ENCODE measurements at regions not wholly inside any gene's neighbourhood (a gene's known extent, or its start where the extent isn't known, plus 50 kb on each side); places are given as distances from the start of the nearest gene placed in this dataset.
"Not testable (repeated sequence)": the region's sequence is repeated elsewhere in the genome, so short reads cannot be mapped to it uniquely, and the experiment has no call there.

GRCh38 chr7:90033850-90034249, 120.4 kb upstream of the STEAP1 start:
- no peak overlapping the region for H3K27ac ChIP-seq (replicated peaks in 1 of 4)
- TF ChIP-seq CTCF (IDR thresholded peaks at IDR 0.05) (no peak), POLR2A (IDR thresholded peaks at IDR 0.05; ENCODE audit: low read depth) (no peak), EP300 (IDR thresholded peaks at IDR 0.05) (no peak), POLR2AphosphoS5 (IDR thresholded peaks at IDR 0.05) (no peak)
- no peaks in the 10 kb centered on the region for H3K27me3 ChIP-seq
- H3K4me3 ChIP-seq = no peak overlapping the region
- H3K9me3 ChIP-seq = no peaks in the 10 kb centered on the region
- H3K4me1 ChIP-seq = no peaks in the 10 kb centered on the region
- DNase-seq (ENCODE audit: extremely low spot score) = no peak
- intact Hi-C loops (cut with DNase I) = no loop called here
- no peaks in the 10 kb centered on the region for H3K36me3 ChIP-seq
- WGBS = 67% methylated on average over 4 of the region's 4 CpGs

- DNase-seq (ENCODE audit: extremely low spot score) = no peak
- no peaks in the 10 kb centered on the region for H3K36me3 ChIP-seq
- H3K27me3 ChIP-seq = no peaks in the 10 kb centered on the region
- H3K4me1 ChIP-seq = no peaks in the 10 kb centered on the region
- intact Hi-C loops (cut with DNase I) = no loop called here
- peaks cover 0 to 5% (median 0%) of the 10 kb centered on the region in 4 donors for H3K9me3 ChIP-seq
- H3K4me3 ChIP-seq = no peak overlapping the region
- H3K27ac ChIP-seq (replicated peaks in 1 of 4) = no peak overlapping the region
- TF ChIP-seq POLR2A (IDR thresholded peaks at IDR 0.05; ENCODE audit: low read depth) (no peak), CTCF (IDR thresholded peaks at IDR 0.05) (no peak), EP300 (IDR thresholded peaks at IDR 0.05) (no peak), POLR2AphosphoS5 (IDR thresholded peaks at IDR 0.05) (no peak)
- WGBS = 54% methylated on average over 3 of the region's 3 CpGs
Observed at GRCh38 chr7:90053094-90053493, 101.2 kb upstream of the STEAP1 start.

- intact Hi-C loops (cut with DNase I) = no loop called here
- Histone ChIP-seq H3K27me3 (no peaks in the 10 kb centered on the region), H3K4me3 (no peak overlapping the region), H3K36me3 (no peaks in the 10 kb centered on the region), H3K4me1 (no peaks in the 10 kb centered on the region), H3K27ac (replicated peaks in 1 of 4) (no peak overlapping the region), H3K9me3 (no peaks in the 10 kb centered on the region)
- WGBS = 56% methylated on average over 2 of the region's 2 CpGs
- no peak for DNase-seq (ENCODE audit: extremely low spot score)
- TF ChIP-seq POLR2AphosphoS5 (IDR thresholded peaks at IDR 0.05) = no peak
- no peak for TF ChIP-seq EP300 (IDR thresholded peaks at IDR 0.05)
- no peak for TF ChIP-seq POLR2A (IDR thresholded peaks at IDR 0.05; ENCODE audit: low read depth)
- TF ChIP-seq CTCF (IDR thresholded peaks at IDR 0.05) = no peak
Observed at GRCh38 chr7:90061077-90061476, 93.2 kb upstream of the STEAP1 start.

- no peak overlapping the region for H3K27ac ChIP-seq (replicated peaks in 1 of 4)
- WGBS = 69% methylated on average over 2 of the region's 2 CpGs
- no peaks in the 10 kb centered on the region for H3K4me1 ChIP-seq
- no peak for DNase-seq (ENCODE audit: extremely low spot score)
- intact Hi-C loops (cut with DNase I) = no loop called here
- no peak overlapping the region for H3K4me3 ChIP-seq
- TF ChIP-seq EP300 (IDR thresholded peaks at IDR 0.05) (no peak), CTCF (IDR thresholded peaks at IDR 0.05) (no peak), POLR2AphosphoS5 (IDR thresholded peaks at IDR 0.05) (no peak), POLR2A (IDR thresholded peaks at IDR 0.05; ENCODE audit: low read depth) (no peak)
- H3K27me3 ChIP-seq = peaks cover 0 to 3% (median 0%) of the 10 kb centered on the region in 4 donors
- no peaks in the 10 kb centered on the region for H3K9me3 ChIP-seq
- H3K36me3 ChIP-seq = no peaks in the 10 kb centered on the region
Observed at GRCh38 chr7:90064370-90064769, 89.9 kb upstream of the STEAP1 start.

GRCh38 chr7:90067171-90067570, 87.1 kb upstream of the STEAP1 start:
- H3K27ac ChIP-seq (replicated peaks in 1 of 4) = no peak overlapping the region
- intact Hi-C loops (cut with DNase I) = no loop called here
- peaks cover 0 to 3% (median 0%) of the 10 kb centered on the region in 4 donors for H3K27me3 ChIP-seq
- H3K4me1 ChIP-seq = no peaks in the 10 kb centered on the region
- DNase-seq (ENCODE audit: extremely low spot score) = no peak
- H3K36me3 ChIP-seq = no peaks in the 10 kb centered on the region
- 15% methylated on average over 5 of the region's 5 CpGs for WGBS
- no peak overlapping the region for H3K4me3 ChIP-seq
- TF ChIP-seq CTCF (IDR thresholded peaks at IDR 0.05) (no peak), POLR2A (IDR thresholded peaks at IDR 0.05; ENCODE audit: low read depth) (no peak), POLR2AphosphoS5 (IDR thresholded peaks at IDR 0.05) (no peak), EP300 (IDR thresholded peaks at IDR 0.05) (no peak)
- H3K9me3 ChIP-seq = no peaks in the 10 kb centered on the region

- 43% methylated on average over 2 of the region's 4 CpGs for WGBS
- H3K27me3 ChIP-seq; H3K4me1 ChIP-seq; DNase-seq (ENCODE audit: extremely low spot score); H3K9me3 ChIP-seq; intact Hi-C loops (cut with DNase I); H3K27ac ChIP-seq (replicated peaks in 1 of 4); H3K4me3 ChIP-seq; H3K36me3 ChIP-seq: not testable (repeated sequence)
Observed at GRCh38 chr7:90070238-90070637, 84.0 kb upstream of the STEAP1 start.

Measured in esophagus muscularis mucosa (tissue), 4 donors.